Amygdala (tissue), 56 donors: ENCODE measurements at regions not wholly inside any gene's neighbourhood (a gene's known extent, or its start where the extent isn't known, plus 50 kb on each side); places are given as distances from the start of the nearest gene placed in this dataset.

Experiments used
- DNase-seq, 56 donors: peaks; one replicate each; lab custom pipeline; 2025; lab: John Stamatoyannopoulos, UW

DNA sequence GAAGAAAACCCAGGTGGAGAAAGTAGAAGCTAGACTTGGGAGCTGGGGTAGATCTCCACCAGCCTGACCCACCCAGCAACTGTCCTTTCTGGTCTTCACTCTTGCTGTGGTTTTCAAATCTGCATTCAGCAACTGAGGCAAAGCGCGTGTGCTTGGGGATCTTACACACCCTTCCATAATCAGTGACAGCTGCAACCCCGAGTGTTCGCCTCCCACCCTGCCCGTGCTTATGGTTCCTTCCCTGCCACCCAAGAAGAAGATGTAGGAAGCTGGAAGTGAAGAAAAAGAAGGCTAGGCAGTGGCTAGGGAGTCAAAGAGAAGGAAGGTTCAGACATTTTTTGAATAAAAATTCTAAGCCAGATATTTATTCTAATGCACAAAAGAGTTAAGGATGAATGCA lies 162.6 kb upstream of the CCND2 start:
- no peak for DNase-seq

DNA sequence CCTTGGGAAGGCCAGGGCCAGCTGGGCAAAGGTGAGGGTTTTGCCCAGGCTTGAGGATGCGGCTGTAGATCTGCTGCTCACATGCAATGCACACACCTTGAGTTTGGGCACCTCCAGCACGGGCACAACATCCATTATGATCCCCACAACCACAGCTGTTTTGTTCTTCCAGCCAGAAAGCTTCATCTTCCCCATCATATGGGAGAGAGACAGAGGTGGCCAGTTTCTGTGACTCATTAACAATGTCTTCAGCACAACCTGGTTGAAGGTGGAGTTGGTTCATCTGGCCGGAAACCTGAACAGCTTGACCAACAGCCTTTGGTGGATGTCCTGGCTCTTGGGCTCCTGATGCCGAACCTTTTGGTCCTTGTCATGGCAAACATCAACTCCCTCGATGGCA lies 163.7 kb upstream of the CCND2 start:
- no peak for DNase-seq

DNA sequence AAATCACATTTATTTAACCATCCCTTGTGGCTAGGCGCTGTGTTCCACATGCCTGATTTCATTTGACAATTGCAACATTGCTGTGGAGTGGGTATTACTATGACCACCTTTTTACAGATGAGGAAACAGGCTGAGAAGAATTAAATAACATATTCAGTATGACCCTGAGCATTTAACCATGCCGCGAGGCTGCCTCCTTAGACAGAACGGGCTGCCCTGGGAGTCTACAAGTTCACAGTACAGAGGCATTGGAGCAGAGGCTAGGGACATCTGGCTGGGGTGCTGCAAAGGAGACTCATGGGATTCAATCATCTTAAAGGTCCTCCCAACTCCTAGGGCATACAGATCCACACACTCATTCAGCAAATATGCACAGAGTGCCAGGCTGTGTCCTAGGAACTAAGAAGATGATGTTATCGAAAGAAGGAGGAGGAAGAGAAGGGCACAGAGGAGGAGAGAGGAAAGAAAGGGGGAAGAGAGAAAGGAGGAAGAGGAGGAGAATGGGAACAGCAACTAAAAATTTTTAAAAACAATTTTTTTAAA lies 164.7 kb upstream of the CCND2 start:
- DNase-seq = no peak

DNA sequence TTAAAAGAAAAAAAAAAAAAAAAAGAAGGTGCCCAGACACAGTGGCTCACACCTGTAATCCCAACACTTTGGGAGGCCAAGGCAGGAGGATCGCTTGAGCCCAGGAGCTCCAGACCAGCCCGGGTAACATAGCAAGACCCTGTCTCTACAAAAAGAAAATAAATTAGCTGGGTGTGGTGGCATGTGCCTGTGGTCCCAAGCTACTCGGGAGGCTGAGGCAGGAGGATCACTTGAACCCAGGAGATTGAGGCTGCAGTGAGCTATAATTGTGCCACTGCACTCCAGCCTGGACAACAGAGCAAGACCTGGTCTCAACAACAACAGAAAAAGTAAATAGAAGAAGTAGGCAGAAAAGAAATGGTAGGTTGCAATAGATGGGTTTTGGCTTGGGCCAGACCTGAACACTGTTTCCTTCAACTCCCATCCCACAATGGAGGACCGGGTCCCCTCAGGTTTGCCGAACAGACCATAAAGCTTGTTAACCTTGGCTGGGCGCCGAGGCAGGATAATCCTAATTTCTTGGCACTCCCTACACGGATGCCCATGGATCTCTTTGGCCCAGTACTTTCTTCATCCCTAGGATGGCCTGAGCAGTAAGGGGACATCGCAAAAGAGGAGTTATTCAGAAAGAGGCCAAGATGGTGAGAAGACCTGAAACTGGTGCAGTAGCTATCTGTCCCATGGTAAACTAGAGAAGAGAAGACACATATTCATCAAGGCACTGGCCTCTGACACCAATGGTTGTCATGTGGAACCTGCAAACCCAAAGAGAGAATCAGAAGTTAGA lies 165.5 kb upstream of the CCND2 start:
- no peak for DNase-seq

DNA sequence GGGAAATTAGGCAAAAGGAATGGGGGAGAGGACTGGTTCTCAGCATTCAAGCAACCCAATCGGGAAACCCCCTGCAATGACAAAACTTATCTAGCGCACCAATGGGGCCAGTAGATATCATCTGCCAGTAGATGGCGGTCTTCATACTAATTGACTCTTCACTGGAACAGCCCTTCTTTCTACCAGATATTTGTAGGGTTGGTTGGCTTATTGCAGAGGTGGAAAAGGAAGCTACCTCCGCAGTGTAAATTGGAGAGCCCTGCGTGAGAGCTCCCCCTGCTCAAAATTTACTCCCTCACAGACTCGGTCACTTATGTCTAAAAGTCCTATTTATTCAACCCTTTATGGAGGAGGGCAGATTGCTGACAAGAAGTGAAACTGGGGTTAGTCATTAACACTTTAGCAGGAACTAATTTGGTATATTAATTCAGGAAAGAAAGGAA lies 166.1 kb upstream of the CCND2 start:
- peak in 2 of 56 donors; percentile 3 to 5 for DNase-seq

DNA sequence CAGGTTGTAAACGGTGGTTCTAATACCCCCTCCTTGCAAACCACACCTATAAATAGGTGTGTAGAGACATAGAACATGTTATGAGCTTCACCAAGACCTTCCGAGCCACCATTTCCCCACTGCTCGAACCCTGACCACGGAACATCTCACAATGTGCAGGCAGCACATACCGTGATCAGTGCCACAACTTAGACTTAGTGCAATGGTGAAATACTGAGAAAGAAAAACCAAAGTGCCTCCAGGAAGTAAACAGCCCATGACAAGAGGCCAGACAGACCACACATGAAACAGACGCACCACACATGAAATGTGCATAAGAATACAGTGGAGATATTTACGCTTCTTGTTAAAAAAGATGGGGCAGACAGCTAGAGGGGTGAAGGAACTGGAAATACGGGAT lies 166.9 kb upstream of the CCND2 start:
- no peak for DNase-seq

DNA sequence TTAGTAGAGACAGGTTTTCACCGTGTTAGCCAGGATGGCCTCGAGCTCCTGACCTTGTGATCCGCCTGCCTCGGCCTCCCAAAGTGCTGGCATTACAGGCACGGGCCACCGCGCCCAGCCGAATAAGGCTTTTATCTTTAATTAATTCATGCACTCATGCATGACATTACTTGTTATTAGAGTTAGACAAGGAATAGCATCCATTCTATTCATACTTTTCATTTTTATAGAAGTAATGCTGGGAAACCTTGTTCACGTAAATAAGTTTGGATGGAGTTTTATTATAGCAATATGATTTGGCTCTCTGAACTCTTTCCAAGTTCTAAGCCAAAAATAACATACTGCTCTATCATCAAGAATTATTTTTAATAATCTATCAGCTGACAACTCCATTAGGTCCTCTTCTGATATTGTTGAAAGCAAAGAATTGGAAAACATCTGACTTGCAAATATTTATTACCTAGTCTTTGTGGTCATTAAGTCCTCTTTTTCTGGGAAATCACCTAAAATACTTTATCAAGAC lies 168.8 kb upstream of the CCND2 start:
- DNase-seq = no peak

DNA sequence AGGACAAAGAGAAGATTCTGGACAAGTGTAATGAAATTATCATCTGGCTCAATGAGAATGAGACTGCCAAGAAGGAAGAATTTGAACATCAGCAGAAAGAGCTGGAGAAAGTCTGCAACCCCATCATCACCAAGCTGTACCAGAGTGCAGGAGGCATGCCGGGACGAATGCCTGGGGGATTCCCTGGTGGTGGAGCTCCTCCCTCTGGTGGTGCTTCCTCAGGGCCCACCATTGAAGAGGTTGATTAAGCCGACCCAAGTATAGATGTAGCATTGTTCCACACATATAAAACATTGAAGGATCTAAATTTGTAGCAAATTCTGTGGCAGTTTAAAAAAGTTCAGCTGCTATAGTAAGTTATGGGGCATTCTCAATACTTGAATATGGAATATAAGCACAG lies 174.3 kb upstream of the CCND2 start:
- DNase-seq = no peak

DNA sequence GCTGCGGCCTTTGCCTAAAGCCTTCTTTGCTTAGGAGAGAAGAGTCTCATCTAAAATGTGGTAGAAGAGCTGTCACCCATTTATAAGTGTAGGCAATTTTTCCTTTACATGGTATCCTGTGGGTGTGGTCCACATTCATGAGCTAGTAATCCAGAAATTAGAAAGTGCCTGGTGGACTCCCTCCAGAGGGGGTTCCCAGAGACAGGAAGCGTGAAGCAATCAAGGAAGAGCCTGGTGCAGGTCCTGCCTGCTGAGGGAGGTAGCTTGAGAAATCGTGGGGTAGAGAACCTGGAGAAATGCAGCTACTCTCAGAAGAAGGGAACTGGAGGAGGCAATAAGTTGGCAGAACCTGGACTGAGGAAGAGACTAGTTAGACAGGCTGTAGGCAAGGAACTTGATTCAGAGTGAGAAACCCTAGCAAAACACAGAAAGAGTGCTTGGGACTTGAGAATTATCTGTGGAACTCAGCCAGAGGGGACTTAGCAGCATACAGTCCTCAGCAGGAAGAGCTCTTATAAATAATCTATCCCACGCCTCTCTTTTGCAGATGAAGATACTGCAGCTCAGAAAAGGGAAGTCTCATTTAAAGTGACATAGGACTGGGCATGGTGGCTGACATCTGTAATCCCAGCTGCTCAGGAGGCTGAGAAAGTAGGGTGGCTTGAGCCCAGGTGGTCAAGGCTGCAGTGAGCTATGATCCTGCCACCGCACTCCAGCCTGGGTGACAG lies 182.4 kb upstream of the CCND2 start:
- DNase-seq = no peak

DNA sequence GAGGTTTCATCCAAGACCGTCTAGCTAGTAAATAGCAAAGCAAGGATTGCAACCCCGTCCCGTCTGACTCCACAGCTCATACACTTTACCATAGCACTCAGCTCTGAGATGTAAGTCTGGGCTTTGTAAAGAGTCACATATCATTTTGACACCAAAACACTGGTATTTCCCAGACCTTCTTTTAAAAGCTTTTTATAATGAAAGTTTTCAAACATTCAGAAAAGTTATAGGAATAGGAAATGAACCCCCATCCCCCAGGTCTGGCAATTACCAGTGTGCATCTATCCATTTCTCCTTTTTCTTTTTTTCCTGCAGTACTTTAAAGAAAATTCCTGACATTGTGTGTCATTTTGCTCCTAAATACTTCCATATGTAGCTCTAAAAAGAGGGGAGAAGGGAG lies 183.6 kb upstream of the CCND2 start:
- no peak for DNase-seq

DNA sequence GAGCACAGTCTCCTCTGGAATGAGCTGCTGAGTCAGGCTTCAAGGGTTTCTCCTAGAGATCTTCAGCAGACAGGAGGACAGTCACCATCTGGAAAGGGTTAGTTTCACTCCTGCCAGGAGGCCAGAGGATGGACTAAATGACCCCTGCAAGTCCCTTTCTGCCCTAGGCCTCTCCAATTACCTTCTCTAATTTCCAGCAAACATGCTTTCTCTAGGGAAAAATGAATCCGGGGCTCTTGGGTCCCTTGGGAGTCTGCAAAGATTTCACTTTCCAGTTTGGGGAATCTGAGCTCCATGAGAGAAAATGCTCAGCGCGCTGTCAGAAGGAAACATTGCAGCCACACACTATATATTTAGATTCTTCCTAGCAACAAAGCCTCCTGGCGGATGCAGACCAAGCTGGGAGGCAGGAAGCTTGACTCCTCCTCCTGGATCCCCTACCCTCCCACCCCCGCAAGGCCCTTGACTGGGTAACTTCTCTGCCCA lies 184.4 kb upstream of the CCND2 start:
- no peak for DNase-seq

DNA sequence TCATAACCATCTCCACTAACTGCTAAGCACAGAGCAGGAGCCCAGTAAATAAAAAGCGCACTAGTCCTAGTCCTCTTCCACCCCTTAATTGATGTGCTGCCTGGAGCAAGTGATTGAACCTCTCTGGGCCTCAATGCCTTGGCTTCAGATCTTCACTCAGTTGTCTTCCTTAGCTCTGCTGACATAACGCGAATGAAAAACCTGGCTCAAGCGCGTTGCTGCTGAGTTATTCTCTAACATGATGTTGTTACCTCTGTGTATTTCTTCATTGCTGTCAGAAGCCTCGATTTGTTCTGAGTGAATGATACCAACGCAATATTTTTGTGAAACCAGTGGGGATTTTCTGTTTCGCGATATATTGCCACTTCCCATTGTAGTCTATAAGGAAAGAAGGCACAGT lies 185.1 kb upstream of the CCND2 start:
- no peak for DNase-seq

DNA sequence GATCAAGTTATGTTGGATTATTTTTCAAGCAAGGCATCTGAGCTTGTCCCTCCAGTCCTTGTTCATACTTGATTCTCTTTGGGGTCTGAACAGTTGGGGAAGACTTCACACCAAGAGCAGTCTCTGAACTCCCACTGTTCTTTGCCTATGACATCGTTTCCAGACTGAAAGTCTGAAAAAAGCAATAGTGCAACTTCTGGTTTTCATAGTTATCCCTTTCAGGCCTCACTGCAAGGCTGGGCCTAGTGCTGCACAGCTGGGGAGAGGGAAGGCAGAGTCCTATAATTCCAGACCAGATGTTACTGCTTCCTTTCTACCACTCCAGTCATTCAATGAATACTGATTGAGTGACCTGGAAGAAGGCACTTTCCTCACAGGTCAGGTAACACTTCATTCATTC lies 187.1 kb upstream of the CCND2 start:
- DNase-seq = no peak

DNA sequence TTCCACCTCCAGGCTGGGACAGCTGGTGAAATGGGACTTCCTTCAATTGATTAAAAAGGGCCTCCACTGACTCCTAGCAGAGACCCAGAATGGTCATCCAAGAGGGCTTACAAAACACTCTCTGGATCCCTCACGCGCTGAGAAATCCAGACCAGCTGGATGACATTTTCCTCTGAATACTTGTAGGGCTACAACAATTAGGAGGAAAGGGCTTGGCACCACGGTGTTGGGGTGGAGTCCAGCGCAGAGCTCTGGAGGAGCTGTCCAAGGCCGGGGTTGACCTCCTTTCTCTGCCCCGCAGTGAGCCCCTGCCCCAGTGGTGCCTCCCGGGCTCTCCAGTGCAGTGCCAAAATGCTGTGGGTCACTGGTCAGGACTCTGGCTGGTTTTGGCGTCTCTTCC lies 189.0 kb upstream of the CCND2 start:
- peak in 16 of 56 donors; percentile 1 to 32 (median 13) for DNase-seq

DNA sequence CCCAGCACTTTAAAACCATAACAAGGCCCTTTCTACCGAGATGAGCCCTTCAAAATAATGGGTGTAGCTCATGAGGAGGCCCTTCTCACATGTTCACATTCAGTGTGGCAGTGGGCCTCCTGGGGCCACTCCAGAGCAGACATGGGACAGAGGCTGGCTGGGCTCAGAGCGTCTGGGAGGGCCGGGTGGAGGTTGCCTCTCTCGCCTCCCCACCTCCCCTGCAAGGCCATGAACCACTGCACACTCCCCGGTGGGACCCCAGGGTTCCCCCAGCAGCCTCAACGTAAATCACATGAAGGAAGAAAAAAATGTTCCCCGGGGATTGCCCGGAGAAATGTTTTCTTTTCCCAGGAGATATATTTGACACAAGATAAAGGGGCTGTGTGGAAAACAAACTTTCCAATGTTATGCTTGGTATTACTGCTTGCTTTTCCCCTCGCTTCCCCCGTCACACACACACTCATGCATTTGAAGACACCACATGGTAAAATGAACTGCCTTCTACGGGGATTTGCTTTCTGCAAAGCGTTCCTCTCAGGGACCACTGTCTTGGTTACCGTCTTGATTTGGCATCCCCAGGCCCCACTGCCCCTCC lies 190.7 kb upstream of the CCND2 start:
- no peak for DNase-seq

DNA sequence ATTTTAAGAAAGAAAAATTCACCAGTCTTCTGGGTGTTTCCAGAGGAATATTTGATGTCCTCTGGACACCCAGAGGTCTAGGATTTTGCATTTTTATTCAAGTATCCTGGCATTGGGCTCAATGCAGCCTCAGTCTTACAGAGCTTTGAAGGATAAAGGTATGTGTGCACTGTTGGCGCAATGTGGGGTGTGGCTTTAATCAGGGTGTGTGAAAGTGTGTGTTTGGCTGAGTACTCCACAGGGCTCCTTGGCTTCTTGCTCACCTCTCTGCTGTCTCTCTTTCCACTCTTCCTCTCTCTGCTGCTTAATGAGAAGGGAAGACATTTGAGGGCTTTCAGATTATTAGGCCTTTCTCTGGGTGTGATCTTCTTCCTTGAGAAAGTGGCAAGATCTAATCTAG lies 193.3 kb upstream of the CCND2 start:
- DNase-seq = no peak

DNA sequence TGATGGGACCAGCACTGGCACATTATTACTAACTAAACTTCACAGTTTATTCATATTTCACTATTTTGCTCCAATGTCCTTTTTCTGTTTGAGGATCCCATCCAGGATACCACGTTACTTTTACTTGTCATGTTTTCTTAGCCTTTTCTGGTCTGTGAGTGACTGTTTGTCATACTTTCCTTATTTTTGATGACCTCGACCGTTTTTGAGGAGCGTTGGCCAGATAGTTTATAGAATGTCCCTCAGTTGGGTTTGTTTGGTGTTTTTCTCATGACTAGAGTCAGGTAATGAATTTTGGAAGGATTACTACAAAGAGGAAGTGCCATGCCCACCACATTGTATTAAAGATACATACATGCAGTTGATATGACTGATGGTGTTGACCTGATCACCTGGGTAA lies 199.4 kb upstream of the CCND2 start:
- no peak for DNase-seq

DNA sequence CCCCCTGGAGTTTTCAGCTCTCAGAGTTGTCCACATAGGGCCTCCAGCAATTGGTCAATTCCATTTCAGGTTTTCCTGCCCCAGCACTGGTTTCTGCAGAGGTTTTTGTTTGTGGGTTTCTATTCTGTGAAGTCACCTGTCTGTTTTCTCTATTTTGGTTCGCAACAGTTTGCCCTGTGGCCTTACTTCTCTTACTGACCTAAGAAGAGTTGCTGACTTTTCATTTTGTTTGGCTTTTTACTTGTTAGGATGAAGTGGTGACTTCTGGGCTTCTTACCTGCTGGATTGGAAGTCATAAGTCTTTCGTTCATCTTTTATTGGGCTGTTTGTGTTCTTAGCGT lies 196.4 kb upstream of the PARP11 start:
- no peak for DNase-seq

DNA sequence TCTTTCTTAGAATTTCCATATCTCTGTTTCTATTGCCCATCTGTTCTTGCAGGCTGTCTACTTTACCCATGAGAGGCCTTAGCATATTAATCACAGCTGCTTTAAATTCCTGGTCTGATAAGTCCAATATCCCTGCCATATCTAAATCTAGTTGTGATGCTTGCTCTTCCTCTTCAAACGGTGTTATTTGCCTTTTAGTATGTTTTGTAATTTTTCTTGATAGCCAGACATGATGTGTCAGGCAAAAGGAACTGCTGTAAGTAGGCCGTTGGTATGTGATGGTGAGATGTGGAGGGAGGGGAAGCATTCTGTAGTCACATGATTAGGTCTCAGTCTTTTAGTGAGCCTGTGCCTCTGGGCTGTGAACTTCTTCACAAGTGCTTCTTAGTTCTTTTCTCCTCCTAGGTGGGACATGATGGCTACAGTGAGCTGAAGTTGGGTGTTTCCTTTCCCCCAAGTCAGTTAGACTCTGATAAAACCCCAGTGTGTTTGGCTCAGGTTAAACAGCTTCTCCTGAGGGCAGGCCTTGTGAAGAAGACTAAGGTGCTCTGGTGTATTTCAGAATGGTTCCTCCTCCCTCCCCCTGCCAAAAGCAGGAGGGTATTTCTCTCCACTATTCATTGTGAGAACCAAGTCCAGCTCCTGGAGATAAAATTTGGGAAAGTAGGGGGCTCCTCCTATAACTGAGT lies 195.9 kb upstream of the PARP11 start:
- no peak for DNase-seq

DNA sequence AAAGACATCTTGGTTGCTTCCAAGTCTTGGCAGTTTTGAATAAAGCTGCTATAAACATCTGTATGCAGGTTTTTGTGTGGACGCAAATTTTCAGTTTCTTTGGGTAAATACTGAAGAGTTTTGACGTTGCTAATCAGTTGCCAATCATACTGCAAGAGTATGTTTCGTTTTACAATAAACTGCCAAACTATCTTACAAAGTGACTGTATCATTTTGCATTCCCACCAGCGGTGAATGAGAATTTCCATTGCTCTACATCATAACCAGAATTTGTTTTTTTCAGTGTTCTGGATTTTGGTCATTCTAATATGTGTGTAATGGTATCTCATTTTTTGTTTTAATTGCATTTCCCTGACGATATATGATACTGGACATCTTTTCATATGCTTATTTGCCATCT lies 190.8 kb upstream of the PARP11 start:
- no peak for DNase-seq
